H1 (cell line): ENCODE measurements at regions not wholly inside any gene's neighbourhood (a gene's known extent, or its start where the extent isn't known, plus 50 kb on each side); places are given as distances from the start of the nearest gene placed in this dataset.

ENCODE experiments used
- CTCF ChIA-PET: fragments of 300-600 bp; sonication (Branson Sonifier 250); formaldehyde crosslinking; loops from one replicate; lab custom pipeline; 2021; ENCODE audit not compliant: partially characterized antibody; lab: Charles Lee
- POLR2A ChIA-PET: fragments of 300-600 bp; sonication (Branson Sonifier 250); formaldehyde crosslinking; loops from one replicate; lab custom pipeline; 2021; ENCODE audit warnings: inconsistent platforms; ENCODE audit not compliant: partially characterized antibody; lab: Charles Lee
- DNase-seq, 2 experiments: peaks; one replicate each; pipeline versions ENCODE4 v3.0.0 to v3.0.0-alpha.2; 2010 to 2022; ENCODE audit warnings: low spot score in 2 of 2, low read depth in 1 of 2, mixed read lengths in 1 of 2
- FAIRE-seq: peaks from 2 replicates; lab custom pipeline; 2011; peaks lifted over from hg19 to GRCh38; lab: Jason Lieb, UNC
- H2AFZ ChIP-seq: 2 replicates; pipeline ENCODE4 v1.8.1; 2012; ENCODE audit warnings: low read length, inconsistent platforms
- H2AK5ac ChIP-seq: 2 replicates; pipeline ENCODE4 v1.6.1; 2013; ENCODE audit warnings: low read depth, low read length
- H2BK120ac ChIP-seq: replicated peaks from 2 replicates; pipeline ENCODE3; 2013; ENCODE audit warnings: low read depth, low read length, inconsistent platforms
- H2BK12ac ChIP-seq: 2 replicates; pipeline ENCODE4 v1.6.1; 2013; ENCODE audit warnings: low read depth, low read length
- H2BK15ac ChIP-seq: 2 replicates; pipeline ENCODE4 v1.6.1; 2013; ENCODE audit warnings: low read length
- H2BK20ac ChIP-seq: 2 replicates; pipeline ENCODE4 v1.6.1; 2013; ENCODE audit warnings: low read length
- H2BK5ac ChIP-seq: 2 replicates; pipeline ENCODE4 v1.6.1; 2013; ENCODE audit warnings: low read depth, low read length
- H3K14ac ChIP-seq: 2 replicates; pipeline ENCODE4 v1.6.1; 2013; ENCODE audit warnings: inconsistent platforms; ENCODE audit not compliant: insufficient read length
- H3K18ac ChIP-seq: 2 replicates; pipeline ENCODE4 v1.6.1; 2013; ENCODE audit warnings: low read length; ENCODE audit errors: extremely low read depth
- H3K23ac ChIP-seq: 2 replicates; pipeline ENCODE4 v1.6.1; 2013; ENCODE audit warnings: inconsistent platforms; ENCODE audit not compliant: insufficient read length
- H3K23me2 ChIP-seq: 2 replicates; pipeline ENCODE4 v1.6.1; 2013; ENCODE audit warnings: low read depth, low read length
- H3K27ac ChIP-seq: 2 replicates; pipeline ENCODE4 v1.6.1; 2011; ENCODE audit warnings: low read depth, low read length, inconsistent platforms
- H3K27me3 ChIP-seq, 4 experiments: replicated peaks in 1 of 4; 1 replicate in 1 of 4; 2 replicates in 3 of 4; pipeline versions ENCODE4 v1.6.1 to v1.8.1; 2011 to 2013; ENCODE audit warnings: low read length in 3 of 4, mild to moderate bottlenecking in 3 of 4, inconsistent platforms in 2 of 4, mixed read lengths in 2 of 4, moderate library complexity in 1 of 4; ENCODE audit not compliant: control insufficient read depth in 3 of 4, insufficient read depth in 3 of 4; ENCODE audit errors: extremely low read depth in 1 of 4
- H3K36me3 ChIP-seq, 4 experiments: 2 replicates each; pipeline versions ENCODE4 v1.6.1 to v1.8.1; 2011 to 2013; ENCODE audit warnings: mild to moderate bottlenecking in 4 of 4, low read length in 3 of 4, moderate library complexity in 2 of 4, control low read depth in 1 of 4, inconsistent platforms in 1 of 4; ENCODE audit not compliant: insufficient read depth in 4 of 4, control insufficient read depth in 2 of 4
- H3K4ac ChIP-seq: replicated peaks from 2 replicates; pipeline ENCODE3; 2013; ENCODE audit warnings: low read length, low read depth, mixed read lengths, inconsistent platforms; ENCODE audit not compliant: insufficient read length
- H3K4me1 ChIP-seq, 4 experiments: replicated peaks in 1 of 4; 1 replicate in 1 of 4; 2 replicates in 3 of 4; pipeline versions ENCODE4 v1.6.1 to v1.8.1; 2011 to 2013; ENCODE audit warnings: low read length in 3 of 4, inconsistent platforms in 2 of 4, mixed read lengths in 1 of 4; ENCODE audit not compliant: insufficient read depth in 4 of 4, control insufficient read depth in 3 of 4
- H3K4me2 ChIP-seq, 2 experiments: 2 replicates each; pipeline versions ENCODE4 v1.6.1 to v1.8.1; 2011 to 2013; ENCODE audit warnings: low read depth in 2 of 2, low read length in 2 of 2, control low read depth in 1 of 2, inconsistent platforms in 1 of 2, mild to moderate bottlenecking in 1 of 2; ENCODE audit not compliant: insufficient read depth in 1 of 2
- H3K4me3 ChIP-seq, 4 experiments: fragments of 200-600, 300-600 bp in 1 of 4; sonication (generic), shearing (Covaris generic), sonication (Bioruptor Twin) in 1 of 4; 2 replicates each; pipeline versions ENCODE4 v1.5.1 to v1.8.1; 2011 to 2016; ENCODE audit warnings: low read length in 4 of 4, low read depth in 3 of 4, control low read depth in 2 of 4, inconsistent platforms in 2 of 4, mild to moderate bottlenecking in 2 of 4, mixed read lengths in 1 of 4, moderate library complexity in 1 of 4; ENCODE audit not compliant: insufficient read depth in 2 of 4; ENCODE audit errors: extremely low read depth in 1 of 4
- H3K56ac ChIP-seq: replicated peaks from 2 replicates; pipeline ENCODE3; 2013; ENCODE audit warnings: low read depth, mild to moderate bottlenecking, mixed read lengths, low read length, inconsistent platforms; ENCODE audit not compliant: insufficient read length
- H3K79me1 ChIP-seq: 2 replicates; pipeline ENCODE4 v1.6.1; 2013; ENCODE audit warnings: low read depth, low read length, control low read depth
- H3K79me2 ChIP-seq, 2 experiments: 2 replicates each; pipeline versions ENCODE4 v1.6.1 to v1.8.1; 2012 to 2013; ENCODE audit warnings: low read length in 2 of 2, mild to moderate bottlenecking in 2 of 2, inconsistent platforms in 1 of 2; ENCODE audit not compliant: insufficient read depth in 2 of 2, control insufficient read depth in 1 of 2
- H3K9ac ChIP-seq, 4 experiments: replicated peaks in 1 of 4; 1 replicate in 1 of 4; 2 replicates in 3 of 4; pipeline versions ENCODE4 v1.6.1 to v1.8.1; 2011 to 2013; ENCODE audit warnings: low read depth in 3 of 4, low read length in 3 of 4, control low read depth in 2 of 4, mild to moderate bottlenecking in 2 of 4, moderate library complexity in 2 of 4, inconsistent platforms in 1 of 4; ENCODE audit errors: extremely low read depth in 1 of 4
- H3K9me3 ChIP-seq, 2 experiments: 2 replicates each; pipeline versions ENCODE4 v1.6.1 to v1.8.1; 2012 to 2013; ENCODE audit warnings: mild to moderate bottlenecking in 2 of 2, moderate library complexity in 2 of 2, control low read depth in 1 of 2, inconsistent platforms in 1 of 2, low read depth in 1 of 2, low read length in 1 of 2, mixed read lengths in 1 of 2; ENCODE audit not compliant: insufficient read depth in 2 of 2
- H4K20me1 ChIP-seq, 2 experiments: replicated peaks in 1 of 2; 2 replicates each; pipeline versions ENCODE3 to v1.8.1; 2011 to 2013; ENCODE audit warnings: inconsistent platforms in 2 of 2, low read length in 2 of 2, mild to moderate bottlenecking in 1 of 2; ENCODE audit not compliant: insufficient read depth in 2 of 2, control insufficient read depth in 1 of 2
- H4K5ac ChIP-seq: 2 replicates; pipeline ENCODE4 v1.6.1; 2013; ENCODE audit warnings: low read length, low read depth, mixed read lengths, inconsistent platforms; ENCODE audit not compliant: insufficient read length
- H4K8ac ChIP-seq: 2 replicates; pipeline ENCODE4 v1.8.0; 2013; ENCODE audit warnings: mild to moderate bottlenecking, moderate library complexity, low read length, inconsistent platforms; ENCODE audit not compliant: insufficient read depth; ENCODE audit errors: extremely low read depth
- H4K91ac ChIP-seq: replicated peaks from 2 replicates; pipeline ENCODE3; 2013; ENCODE audit warnings: low read length, mixed read lengths, inconsistent platforms; ENCODE audit not compliant: insufficient read length
- E2F6 ChIP-seq: IDR thresholded peaks from 2 replicates; pipeline ENCODE4 v1.6.1; 2012; ENCODE audit warnings: inconsistent platforms
- EP300 ChIP-seq, 2 experiments: IDR thresholded peaks; 1 replicate in 1 of 2; 2 replicates in 1 of 2; pipeline ENCODE4 v1.6.1; 2011 to 2012; ENCODE audit warnings: low read depth in 2 of 2, low read length in 2 of 2, mild to moderate bottlenecking in 2 of 2, borderline replicate concordance in 1 of 2, inconsistent platforms in 1 of 2, moderate library complexity in 1 of 2
- FOSL1 ChIP-seq: IDR thresholded peaks from 2 replicates; pipeline ENCODE4 v1.6.1; 2011; ENCODE audit warnings: mild to moderate bottlenecking, low read depth, low read length, moderate library complexity; ENCODE audit not compliant: insufficient read depth
- JUND ChIP-seq: IDR thresholded peaks from 2 replicates; pipeline ENCODE4 v1.6.1; 2011; ENCODE audit warnings: mild to moderate bottlenecking, improper control_type of control experiment, low read length
- KDM4A ChIP-seq: IDR thresholded peaks from one replicate; pipeline ENCODE4 v1.7.1; 2012; ENCODE audit warnings: low read depth, mild to moderate bottlenecking, moderate library complexity, low read length, inconsistent platforms; ENCODE audit not compliant: severe bottlenecking
- KDM5A ChIP-seq: fragments of 200-600 bp; IDR thresholded peaks from 2 replicates; pipeline ENCODE4 v1.7.1; 2012; ENCODE audit warnings: mild to moderate bottlenecking, low read length, inconsistent platforms, mixed read lengths
- RAD21 ChIP-seq, 2 experiments: IDR thresholded peaks in 1 of 2; conservative IDR thresholded peaks in 1 of 2; 2 replicates each; pipeline ENCODE4 v1.6.1; 2011; ENCODE audit warnings: low read depth in 2 of 2, low read length in 2 of 2, improper control_type of control experiment in 1 of 2, inconsistent platforms in 1 of 2, mild to moderate bottlenecking in 1 of 2, moderate library complexity in 1 of 2
- RBBP5 ChIP-seq: IDR thresholded peaks from 2 replicates; pipeline ENCODE4 v1.7.1; 2012; ENCODE audit warnings: low read depth, mild to moderate bottlenecking, inconsistent platforms, low read length, moderate library complexity, borderline replicate concordance
- SIRT6 ChIP-seq: IDR thresholded peaks from one replicate; pipeline ENCODE4 v1.7.1; 2012; ENCODE audit warnings: low read length, inconsistent platforms
- SP1 ChIP-seq: IDR thresholded peaks from 2 replicates; pipeline ENCODE4 v1.6.1; 2011; ENCODE audit warnings: low read depth, low read length
- TBP ChIP-seq: IDR thresholded peaks from 2 replicates; pipeline ENCODE4 v1.6.1; 2011; ENCODE audit warnings: low read depth, low read length, improper control_type of control experiment
- USF2 ChIP-seq: IDR thresholded peaks from 2 replicates; pipeline ENCODE4 v1.6.1; 2011; ENCODE audit warnings: low read length, improper control_type of control experiment
- YY1 ChIP-seq: IDR thresholded peaks from 2 replicates; pipeline ENCODE4 v1.6.1; 2011; ENCODE audit warnings: low read depth, mild to moderate bottlenecking, low read length
- WGBS, 2 experiments: shearing (Covaris generic) in 1 of 2; methylation state at CpG; one replicate each; pipeline versions ENCODE4 v1.1.6 to v1.1.7; 2013 to 2015; ENCODE audit warnings: low lambda C conversion rate in 2 of 2, mixed read lengths in 2 of 2, inconsistent platforms in 1 of 2, low coverage in 1 of 2, missing lambda C conversion rate in 1 of 2; ENCODE audit not compliant: insufficient replicate concordance in 2 of 2, insufficient coverage in 1 of 2, insufficient read length in 1 of 2; ENCODE audit errors: extremely low coverage in 1 of 2, missing lambda C conversion rate in 1 of 2; 5-methylcytosine and 5-hydroxymethylcytosine counted together

- 73% methylated on average over 12 of the region's 12 CpGs; no CpG with 5 or more reads in 1 of the 2 experiments for WGBS, 2 experiments
- no peak for FAIRE-seq
- H3K27ac ChIP-seq, result no peak overlapping the region
- H2BK20ac ChIP-seq, result no peak overlapping the region
- no peak overlapping the region for H2AK5ac ChIP-seq
- no peaks in the 10 kb centered on the region for H3K79me1 ChIP-seq
- no peak overlapping the region for H3K4ac ChIP-seq
- no peak overlapping the region for H3K23ac ChIP-seq
- H3K4me1 ChIP-seq, result peaks cover 0 to 4% (median 2%) of the 10 kb centered on the region in 4 experiments; a peak in 5 of 7 replicates
- no peak overlapping the region for H3K4me3 ChIP-seq
- H3K23me2 ChIP-seq, result no peaks in the 10 kb centered on the region
- H3K27me3 ChIP-seq, result no peaks in the 10 kb centered on the region
- no peak overlapping the region for H2BK5ac ChIP-seq
- no peak overlapping the region for H2BK12ac ChIP-seq
- H3K9ac ChIP-seq, result no peak overlapping the region
- H4K91ac ChIP-seq, result no peak overlapping the region
- ChIA-PET POLR2A (no interaction called here), CTCF (interaction anchor here (0.9 kb wide), 1 partner anchor 11 kb away, joined by 3 read pairs; no protein-coding TSS in a partner anchor)
- peak overlapping the region; percentile 71; the same call in 1 of the 2 replicates for H2AFZ ChIP-seq
- no peaks in the 10 kb centered on the region for H3K79me2 ChIP-seq
- no peak overlapping the region for H4K5ac ChIP-seq
- DNase-seq, result no peak
- no peaks in the 10 kb centered on the region for H4K20me1 ChIP-seq
- H2BK15ac ChIP-seq, result 0 out of 2 replicates have a peak overlapping the region, but pooled peaks have one; percentile 34
- no peak overlapping the region for H3K4me2 ChIP-seq
- H3K56ac ChIP-seq, result no peak overlapping the region
- H3K18ac ChIP-seq, result no peak overlapping the region
- no peak overlapping the region for H2BK120ac ChIP-seq
- no peaks in the 10 kb centered on the region for H3K36me3 ChIP-seq
- no peaks in the 10 kb centered on the region for H3K9me3 ChIP-seq
- H3K14ac ChIP-seq, result no peak overlapping the region
- no peak overlapping the region for H4K8ac ChIP-seq
- no peak for TF ChIP-seq KDM4A
- no peak for TF ChIP-seq FOSL1
- no peak for TF ChIP-seq KDM5A
- no peak for TF ChIP-seq USF2
- TF ChIP-seq E2F6, result no peak
- TF ChIP-seq EP300 (IDR thresholded peaks at IDR 0.05; ENCODE audit: borderline replicate concordance in 1 of 2, low read depth in 2 of 2, low read length in 2 of 2), result no peak
- TF ChIP-seq SIRT6, result no peak
- TF ChIP-seq RBBP5, result no peak
- TF ChIP-seq TBP, result no peak
- no peak for TF ChIP-seq RAD21 (IDR thresholded peaks at IDR 0.05 in 1 of 2, conservative IDR thresholded peaks at IDR 0.05 in 1 of 2; ENCODE audit: low read depth in 2 of 2, low read length in 2 of 2)
- TF ChIP-seq YY1, result no peak
- no peak for TF ChIP-seq SP1
- TF ChIP-seq JUND, result no peak
Observed at GRCh38 chr18:5640939-5641338, 97.1 kb upstream of the EPB41L3 start.
